Muscle layer of colon (tissue), 2 donors: ENCODE measurements at regions not wholly inside any gene's neighbourhood (a gene's known extent, or its start where the extent isn't known, plus 50 kb on each side); places are given as distances from the start of the nearest gene placed in this dataset.

Source experiments
- H3K27ac ChIP-seq: one replicate; pipeline ENCODE4 v1.7.0; 2013; ENCODE audit warnings: low read depth, mild to moderate bottlenecking, low read length, moderate library complexity
- H3K27me3 ChIP-seq, 2 donors: one replicate each; pipeline ENCODE4 v1.7.0; 2013; ENCODE audit warnings: low read length in 2 of 2, mild to moderate bottlenecking in 2 of 2; ENCODE audit not compliant: insufficient read depth in 2 of 2, control insufficient read depth in 1 of 2
- H3K36me3 ChIP-seq: one replicate; pipeline ENCODE4 v1.7.0; 2013; ENCODE audit warnings: mild to moderate bottlenecking, low read length; ENCODE audit not compliant: insufficient read depth
- H3K4me1 ChIP-seq: one replicate; pipeline ENCODE4 v1.7.0; 2013; ENCODE audit warnings: mild to moderate bottlenecking, low read length; ENCODE audit not compliant: insufficient read depth
- H3K4me3 ChIP-seq, 2 donors: one replicate each; pipeline ENCODE4 v1.7.0; 2013; ENCODE audit warnings: low read length in 2 of 2, low read depth in 1 of 2, mild to moderate bottlenecking in 1 of 2, moderate library complexity in 1 of 2
- H3K9ac ChIP-seq: one replicate; pipeline ENCODE4 v1.7.0; 2013; ENCODE audit warnings: low read length
- H3K9me3 ChIP-seq: one replicate; pipeline ENCODE4 v1.7.0; 2013; ENCODE audit warnings: mild to moderate bottlenecking, low read length
- donor health status: abdominal sarcoma.
- donor health status: Adenocarcinoma of cecum.

DNA sequence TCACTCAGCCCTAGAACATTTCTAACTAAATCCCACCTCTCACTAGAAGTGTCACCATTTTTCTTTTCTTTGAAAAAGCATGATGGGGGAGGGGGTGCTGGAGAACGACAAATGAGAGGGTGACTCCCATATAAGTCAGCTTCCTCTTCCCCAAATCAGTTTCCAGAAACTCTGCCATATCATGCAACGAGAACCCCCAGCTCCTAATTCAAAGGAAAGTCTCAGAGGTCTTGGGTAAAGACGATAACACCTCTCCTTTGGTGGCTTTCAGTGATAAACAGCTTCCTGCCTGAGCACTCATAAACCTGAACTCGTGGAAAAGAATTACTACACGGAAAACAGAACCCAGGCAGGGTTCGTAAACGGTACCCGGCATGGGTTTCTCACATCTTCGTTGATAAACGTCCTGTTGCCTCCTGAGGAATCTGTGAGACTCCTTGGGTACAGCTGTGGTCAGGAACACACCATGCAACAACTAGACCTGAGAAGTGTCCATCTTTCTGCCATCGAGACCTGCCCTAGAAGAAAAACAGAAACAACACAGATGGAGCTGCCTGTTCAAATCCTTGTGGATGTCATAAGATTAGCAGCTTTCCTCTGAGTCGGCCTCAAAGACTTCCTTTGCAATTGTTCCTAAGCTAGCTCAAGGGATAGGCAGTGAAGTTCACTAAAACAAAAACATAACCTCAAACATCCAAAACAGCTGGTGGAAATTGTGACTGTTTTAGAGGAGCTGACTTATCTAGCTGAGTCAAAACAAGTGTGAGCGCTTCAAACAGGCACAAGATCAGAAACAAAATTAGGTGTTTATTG, 185.8 kb upstream of the PRDM1 start:
- no peaks in the 10 kb centered on the region for H3K4me1 ChIP-seq
- no peaks in the 10 kb centered on the region for H3K36me3 ChIP-seq
- H3K27ac ChIP-seq = no peak overlapping the region
- H3K4me3 ChIP-seq = no peak overlapping the region
- H3K9ac ChIP-seq = no peak overlapping the region
- H3K9me3 ChIP-seq = no peaks in the 10 kb centered on the region
- no peaks in the 10 kb centered on the region for H3K27me3 ChIP-seq

- Histone ChIP-seq H3K4me1 (no peaks in the 10 kb centered on the region), H3K36me3 (no peaks in the 10 kb centered on the region), H3K4me3 (no peak overlapping the region), H3K27ac (no peak overlapping the region), H3K9ac (no peak overlapping the region), H3K27me3 (no peaks in the 10 kb centered on the region), H3K9me3 (no peaks in the 10 kb centered on the region)
These were observed 187.8 kb upstream of the PRDM1 start for GRCh38 chr6:105898286-105898685.

DNA sequence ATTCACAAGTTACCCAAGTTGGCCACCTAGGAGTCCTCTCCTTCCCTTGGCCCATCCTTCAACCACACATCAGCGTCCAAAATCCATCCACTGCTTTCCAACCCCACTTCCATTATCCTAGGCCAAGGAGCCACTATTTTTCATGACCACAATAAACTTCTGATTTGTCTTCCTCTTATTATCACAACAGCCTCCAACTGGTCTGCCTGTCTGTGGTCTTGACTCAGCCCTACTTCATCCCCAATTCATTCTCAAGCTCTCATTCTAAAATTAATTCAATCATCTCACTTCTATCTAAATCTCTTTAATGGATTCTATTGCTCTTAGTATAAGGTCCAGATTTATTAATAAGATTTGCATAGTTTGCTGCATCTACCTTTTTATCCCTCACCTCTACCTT, 189.0 kb upstream of the PRDM1 start:
- no peaks in the 10 kb centered on the region for H3K27me3 ChIP-seq
- no peak overlapping the region for H3K27ac ChIP-seq
- H3K9ac ChIP-seq = no peak overlapping the region
- H3K4me3 ChIP-seq = no peak overlapping the region
- H3K9me3 ChIP-seq = no peaks in the 10 kb centered on the region
- no peaks in the 10 kb centered on the region for H3K4me1 ChIP-seq
- no peaks in the 10 kb centered on the region for H3K36me3 ChIP-seq

DNA sequence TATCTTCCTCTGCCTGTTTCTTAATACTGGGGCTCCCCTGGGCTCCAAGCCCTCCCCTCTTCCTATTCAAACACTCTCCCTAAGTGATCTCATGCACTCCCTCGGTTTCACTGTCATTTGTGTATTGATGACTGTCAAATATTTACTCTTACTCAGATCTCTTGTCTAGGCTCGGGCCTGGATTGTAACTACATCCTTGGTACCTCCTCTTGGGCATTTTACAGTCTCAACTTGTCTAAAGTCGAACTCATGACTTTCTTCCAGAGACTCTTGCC, 189.4 kb upstream of the PRDM1 start:
- Histone ChIP-seq H3K27ac (no peak overlapping the region), H3K9ac (no peak overlapping the region), H3K4me1 (no peaks in the 10 kb centered on the region), H3K4me3 (no peak overlapping the region), H3K9me3 (no peaks in the 10 kb centered on the region), H3K36me3 (no peaks in the 10 kb centered on the region), H3K27me3 (no peaks in the 10 kb centered on the region)

GRCh38 chr6:105896052-105896820, 189.9 kb upstream of the PRDM1 start:
- H3K36me3 ChIP-seq = no peaks in the 10 kb centered on the region
- H3K27me3 ChIP-seq = no peaks in the 10 kb centered on the region
- no peak overlapping the region for H3K4me3 ChIP-seq
- no peak overlapping the region for H3K9ac ChIP-seq
- H3K4me1 ChIP-seq = no peaks in the 10 kb centered on the region
- no peak overlapping the region for H3K27ac ChIP-seq
- H3K9me3 ChIP-seq = no peaks in the 10 kb centered on the region

GRCh38 chr6:105894556-105894955, 191.6 kb upstream of the PRDM1 start:
- H3K9ac ChIP-seq = no peak overlapping the region
- H3K27ac ChIP-seq = no peak overlapping the region
- no peaks in the 10 kb centered on the region for H3K9me3 ChIP-seq
- H3K4me3 ChIP-seq = no peak overlapping the region
- H3K4me1 ChIP-seq = no peaks in the 10 kb centered on the region
- no peaks in the 10 kb centered on the region for H3K36me3 ChIP-seq
- H3K27me3 ChIP-seq = no peaks in the 10 kb centered on the region

DNA sequence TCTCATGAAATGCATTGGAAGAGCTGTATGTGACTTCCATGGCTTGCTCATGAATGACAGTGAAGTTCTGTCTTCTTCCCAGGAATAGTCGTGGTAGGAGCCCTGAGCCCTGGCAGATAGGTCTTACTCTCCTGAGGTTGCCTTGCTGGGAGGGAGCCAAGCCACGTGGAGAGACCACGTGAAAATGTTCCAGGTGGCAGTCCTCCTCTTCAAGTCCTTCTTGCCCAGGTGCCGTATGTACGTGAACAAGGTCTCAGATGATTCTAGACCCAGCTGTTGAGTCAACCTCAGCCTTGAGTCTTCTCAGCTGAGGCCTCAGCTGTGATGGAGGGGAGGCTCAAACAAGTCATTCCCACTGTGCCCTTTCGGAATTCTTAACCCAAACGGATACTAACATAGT, 192.4 kb upstream of the PRDM1 start:
- Histone ChIP-seq H3K4me3 (no peak overlapping the region), H3K4me1 (no peaks in the 10 kb centered on the region), H3K36me3 (no peaks in the 10 kb centered on the region), H3K27ac (no peak overlapping the region), H3K27me3 (no peaks in the 10 kb centered on the region), H3K9ac (no peak overlapping the region), H3K9me3 (no peaks in the 10 kb centered on the region)

DNA sequence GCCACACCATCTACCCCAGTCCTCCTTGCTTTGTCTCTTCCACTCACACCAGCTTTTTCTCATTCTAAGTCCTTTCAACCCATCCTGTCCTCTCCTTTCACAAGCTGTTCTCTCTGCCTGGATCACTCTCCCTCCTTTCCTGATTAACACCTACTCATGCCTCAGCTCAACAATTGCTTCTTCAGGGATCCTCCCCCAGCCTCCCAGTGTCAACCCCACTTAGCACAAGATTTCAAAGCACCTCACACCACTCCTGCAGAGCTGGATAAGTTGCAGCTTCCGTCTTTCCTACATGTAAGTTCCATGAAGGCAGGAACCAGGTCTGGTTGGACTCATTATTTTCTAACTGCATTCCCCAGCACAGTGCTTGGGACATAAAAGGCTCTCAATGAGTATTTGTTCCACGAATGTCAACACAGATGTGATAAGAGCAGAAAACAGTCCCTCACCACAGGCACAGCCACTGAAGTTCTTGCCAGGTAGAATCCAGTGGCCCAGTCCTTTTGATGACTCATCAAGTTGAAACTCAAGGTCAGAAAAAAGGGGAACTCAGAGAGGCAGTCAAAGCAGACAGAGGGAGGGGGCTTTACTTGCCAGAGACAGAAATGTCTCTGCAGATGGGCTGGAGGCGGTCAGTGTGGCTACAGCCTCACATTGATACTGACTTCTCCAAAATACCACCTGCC, 193.4 kb upstream of the PRDM1 start:
- Histone ChIP-seq H3K4me3 (no peak overlapping the region), H3K9ac (no peak overlapping the region), H3K9me3 (no peaks in the 10 kb centered on the region), H3K4me1 (no peaks in the 10 kb centered on the region), H3K36me3 (no peaks in the 10 kb centered on the region), H3K27me3 (no peaks in the 10 kb centered on the region), H3K27ac (no peak overlapping the region)

- no peak overlapping the region for H3K4me3 ChIP-seq
- H3K9ac ChIP-seq = no peak overlapping the region
- no peaks in the 10 kb centered on the region for H3K36me3 ChIP-seq
These were observed 195.5 kb upstream of the PRDM1 start for GRCh38 chr6:105890521-105891244.

DNA sequence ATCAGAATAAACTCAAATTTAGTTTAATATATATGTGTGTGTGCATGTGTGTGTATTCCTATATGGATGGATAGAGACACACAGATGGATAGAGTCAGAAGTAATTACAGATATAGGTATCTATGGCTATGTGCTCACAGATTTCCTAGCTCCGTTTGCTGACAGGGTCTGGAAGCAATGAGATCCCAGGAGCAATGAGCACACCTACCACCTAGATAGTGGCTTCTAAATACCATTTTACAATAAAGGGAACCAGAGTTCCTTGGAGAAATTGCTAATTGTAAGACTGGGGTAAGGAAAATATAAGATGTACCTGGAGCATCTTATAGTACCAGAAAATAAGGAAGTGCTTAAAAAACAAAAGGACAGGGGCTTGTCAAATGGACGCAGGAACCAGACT, 196.2 kb upstream of the PRDM1 start:
- H3K9me3 ChIP-seq = no peaks in the 10 kb centered on the region
- H3K4me3 ChIP-seq = no peak overlapping the region
- H3K27ac ChIP-seq = no peak overlapping the region
- no peaks in the 10 kb centered on the region for H3K36me3 ChIP-seq
- no peaks in the 10 kb centered on the region for H3K4me1 ChIP-seq
- no peaks in the 10 kb centered on the region for H3K27me3 ChIP-seq
- H3K9ac ChIP-seq = no peak overlapping the region

More at GRCh38 chr6:105890521-105891244, 195.5 kb upstream of the PRDM1 start:
- Histone ChIP-seq H3K27me3 (no peaks in the 10 kb centered on the region), H3K4me1 (no peaks in the 10 kb centered on the region), H3K27ac (no peak overlapping the region), H3K9me3 (no peaks in the 10 kb centered on the region)

DNA sequence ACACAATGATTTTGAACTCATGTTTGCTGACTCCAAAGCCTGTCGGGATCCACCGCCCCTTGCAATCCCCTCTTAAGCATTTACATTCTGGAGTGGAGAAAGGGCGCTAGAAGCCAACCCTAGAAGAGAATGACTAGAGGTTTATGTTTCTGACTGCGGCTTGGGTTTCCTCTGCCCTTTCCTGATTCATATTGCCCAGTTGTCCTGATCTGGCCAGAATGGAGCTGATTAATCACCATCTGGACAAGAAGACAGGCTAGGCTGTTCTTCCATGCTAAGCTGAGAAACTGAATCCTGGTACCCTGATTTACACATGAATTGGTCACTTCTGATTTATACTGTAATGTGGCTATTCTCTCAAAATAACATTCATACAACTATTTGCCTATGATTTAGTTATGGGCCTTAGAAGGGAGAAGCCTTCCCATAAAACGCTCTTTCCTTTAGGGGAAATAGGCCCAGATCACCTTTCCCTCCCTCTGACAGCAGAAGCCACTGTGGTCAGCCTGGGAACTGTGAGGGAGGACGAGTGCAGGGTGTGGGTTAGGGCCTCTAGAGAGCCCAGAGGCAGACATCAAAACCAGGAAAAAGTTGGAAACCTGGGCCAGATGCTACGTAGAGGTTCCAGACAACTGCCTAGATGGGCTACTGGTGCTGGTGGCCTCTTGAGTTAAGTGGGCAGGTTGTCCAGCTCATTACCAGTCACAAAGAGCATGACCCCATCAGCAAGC, 199.2 kb upstream of the PRDM1 start:
- Histone ChIP-seq H3K27ac (no peak overlapping the region), H3K4me3 (no peak overlapping the region), H3K9me3 (no peaks in the 10 kb centered on the region), H3K27me3 (no peaks in the 10 kb centered on the region), H3K9ac (no peak overlapping the region), H3K36me3 (no peaks in the 10 kb centered on the region), H3K4me1 (no peaks in the 10 kb centered on the region)
